GM19043 (cell line): ENCODE measurements at regions not wholly inside any gene's neighbourhood (a gene's known extent, or its start where the extent isn't known, plus 50 kb on each side); places are given as distances from the start of the nearest gene placed in this dataset.
"Not testable (repeated sequence)": the region's sequence is repeated elsewhere in the genome, so short reads cannot be mapped to it uniquely, and the experiment has no call there.

Experiments
- ATAC-seq: cut with Tn5 transposase; IDR thresholded peaks from one replicate; pipeline ENCODE4 v1.9.1; 2021; ENCODE audit warnings: low read depth; ENCODE audit not compliant: unreplicated experiment

DNA sequence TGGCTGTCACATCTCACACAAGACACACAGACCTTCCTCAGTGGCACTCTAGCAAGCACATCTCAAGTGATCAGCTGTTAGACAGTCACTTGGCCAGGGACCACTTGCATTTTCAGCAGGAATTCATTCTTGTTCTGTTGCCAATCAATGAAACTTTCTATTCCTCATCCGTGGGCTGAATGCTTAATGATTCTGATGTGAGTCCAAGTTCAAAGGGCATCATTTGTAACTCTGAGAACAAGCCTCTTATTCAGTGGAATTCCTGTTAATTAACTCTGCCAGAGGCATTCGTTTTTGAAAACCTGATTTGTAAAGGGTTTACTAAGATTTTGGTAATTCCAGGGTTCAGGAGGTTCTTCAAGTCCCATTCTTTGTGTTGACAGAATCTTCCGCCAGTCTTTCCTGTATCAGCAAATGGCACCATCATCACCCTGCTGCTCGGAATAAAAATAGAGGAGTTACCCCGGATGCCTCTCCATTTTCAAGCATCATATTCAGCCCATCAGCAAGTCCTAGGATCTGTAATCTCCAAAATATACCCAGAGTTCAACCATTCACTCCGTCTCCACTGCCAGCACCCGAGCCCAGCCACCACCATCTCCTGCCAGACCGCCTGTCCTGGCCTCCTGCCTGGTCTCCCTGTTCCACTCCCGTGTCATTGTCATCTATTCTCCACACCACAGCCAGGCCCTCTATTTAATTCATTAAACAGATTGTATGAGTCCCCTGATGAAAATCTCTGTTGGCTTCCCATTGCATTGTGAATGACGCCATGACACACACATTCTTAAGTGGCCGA lies 473.4 kb downstream of the AACS start:
- no peak for ATAC-seq

DNA sequence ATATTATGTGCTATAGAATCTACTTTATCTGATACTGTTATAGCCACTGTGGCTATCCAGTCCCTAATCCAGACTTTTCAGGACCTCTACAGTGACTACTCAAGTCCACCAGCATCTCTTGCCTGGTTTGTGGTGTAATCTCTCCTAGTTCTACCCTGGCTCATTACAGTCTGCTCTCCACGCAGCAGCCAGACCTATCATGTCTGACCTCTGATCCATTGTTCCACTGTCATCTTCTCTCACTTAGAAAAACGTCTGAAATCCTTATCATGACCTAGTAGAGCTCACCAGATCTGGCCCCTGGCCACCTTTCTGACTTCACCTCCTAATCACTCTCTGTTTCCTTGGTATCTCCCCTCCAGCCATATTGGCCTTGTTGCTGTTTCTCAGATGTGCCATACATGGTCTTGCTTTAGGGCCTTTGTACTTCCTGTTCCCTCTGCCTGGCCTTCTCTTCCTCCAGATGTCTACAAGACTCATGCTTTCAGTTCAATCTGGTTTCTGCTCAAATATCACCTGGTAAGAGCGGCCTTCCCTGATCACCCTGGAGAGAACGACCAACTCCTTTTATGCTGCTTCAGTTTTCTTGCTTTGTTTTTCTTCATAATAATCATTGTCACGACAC lies 475.5 kb downstream of the AACS start:
- ATAC-seq = no peak

DNA sequence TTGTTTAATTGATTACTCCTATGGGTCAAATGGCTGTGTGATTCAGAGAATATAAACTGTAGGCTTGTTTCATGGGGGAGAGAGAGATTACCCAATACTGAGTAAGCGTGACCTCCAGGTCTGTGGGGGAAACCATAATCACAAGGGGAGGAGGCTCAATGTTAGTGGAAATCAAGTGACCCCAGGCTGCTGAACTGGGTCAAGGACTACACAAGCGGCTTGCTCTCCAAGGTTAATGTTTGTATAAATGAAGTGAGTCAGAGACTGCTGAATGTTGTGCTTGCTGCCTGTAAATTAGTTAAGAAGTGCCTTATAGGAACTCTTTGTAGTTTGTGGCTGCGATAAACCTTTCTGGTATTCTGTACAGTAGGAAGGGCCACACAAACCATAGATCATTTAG lies 479.7 kb downstream of the AACS start:
- ATAC-seq = no peak

DNA sequence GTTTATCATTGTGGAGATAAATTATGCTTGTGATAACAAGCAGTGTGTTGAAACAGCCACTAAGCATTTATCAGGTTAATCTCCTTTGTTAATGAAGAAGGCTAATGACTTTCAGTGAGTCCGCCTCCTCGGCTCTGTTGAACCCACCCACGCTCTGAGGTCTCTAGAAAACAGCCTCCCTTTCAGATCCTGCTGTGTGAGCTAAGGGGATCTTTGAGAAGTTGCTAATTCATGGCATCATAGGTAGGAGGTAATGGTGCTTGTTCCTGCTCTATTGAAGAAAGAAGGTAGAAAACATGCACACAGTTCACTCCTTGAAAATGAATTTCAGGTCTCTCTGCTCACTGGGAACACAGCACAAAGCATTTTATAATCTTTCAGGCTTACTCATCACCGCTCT lies 483.9 kb downstream of the AACS start:
- ATAC-seq = no peak

DNA sequence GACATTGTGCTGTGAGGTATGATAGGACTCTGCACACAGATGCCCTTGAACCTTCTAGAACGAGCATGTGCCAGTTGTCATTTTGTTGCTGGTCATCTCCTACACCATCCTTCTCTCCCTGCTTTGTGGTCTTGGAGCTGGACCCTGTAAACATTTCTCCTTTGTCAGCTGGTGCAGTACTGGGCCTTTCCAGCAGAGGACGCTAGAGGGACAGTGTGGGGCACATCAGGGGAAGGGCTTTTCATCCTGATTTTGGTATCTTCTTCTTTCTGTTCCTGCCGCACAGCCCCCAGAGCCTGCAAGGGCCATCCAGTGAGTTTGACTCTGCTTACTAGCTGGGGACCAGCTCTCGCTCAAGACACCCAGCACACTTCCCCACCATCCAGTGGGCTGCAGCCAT lies 484.6 kb downstream of the AACS start:
- ATAC-seq = no peak

DNA sequence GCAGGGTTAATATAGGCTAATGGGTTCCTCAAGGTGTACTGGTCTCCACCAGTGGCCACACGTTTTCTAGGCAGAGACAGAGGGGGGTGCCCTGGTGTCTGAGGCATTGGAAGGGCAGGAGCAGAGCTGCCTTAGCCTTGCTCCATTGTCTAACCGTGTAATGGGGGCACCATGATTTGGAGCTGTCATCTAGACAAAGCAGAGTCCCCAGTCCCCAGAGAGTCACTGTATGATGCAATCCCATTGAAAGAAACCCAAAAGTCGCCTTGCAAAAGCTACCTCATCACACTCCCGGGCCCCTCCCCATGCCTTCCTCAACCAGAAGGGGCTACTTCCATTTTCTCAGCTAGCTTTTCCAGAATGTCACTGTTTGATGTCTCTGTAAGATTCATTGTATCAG lies 487.1 kb downstream of the AACS start:
- no peak for ATAC-seq

DNA sequence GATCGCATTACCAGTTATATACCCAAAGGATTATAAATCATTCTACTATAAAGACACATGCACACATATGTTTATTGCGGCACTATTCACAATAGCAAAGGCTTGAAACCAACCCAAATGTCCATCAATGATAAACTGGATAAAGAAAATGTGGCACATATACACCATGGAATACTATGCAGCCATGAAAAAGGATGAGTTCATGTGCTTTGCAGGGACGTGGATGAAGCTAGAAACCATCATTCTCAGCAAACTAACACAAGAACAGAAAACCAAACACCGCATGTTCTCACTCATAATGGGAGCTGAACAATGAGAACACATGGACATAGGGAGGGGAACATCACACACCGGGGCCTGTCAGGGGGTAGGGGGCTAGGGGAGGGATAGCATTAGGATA lies 495.8 kb downstream of the AACS start:
- ATAC-seq = not testable (repeated sequence)

DNA sequence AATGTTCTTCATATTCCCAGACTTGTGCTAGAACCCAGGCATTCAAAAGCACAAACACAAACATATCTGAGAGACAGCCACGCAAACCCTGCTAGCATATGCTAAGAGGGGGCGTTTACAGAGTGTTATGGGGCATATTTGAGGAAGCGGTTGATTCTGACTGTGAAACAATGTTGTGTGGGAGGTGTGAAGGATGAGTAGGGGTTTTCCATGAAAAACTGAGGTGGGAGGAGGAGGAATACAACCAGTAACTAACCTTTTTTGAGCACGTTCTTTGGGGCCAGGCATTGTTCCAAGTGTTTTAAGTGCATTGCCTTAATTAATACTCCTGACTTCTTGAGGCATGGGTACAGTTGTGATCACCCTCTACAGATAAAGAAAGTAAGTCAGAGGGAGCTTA lies 499.5 kb downstream of the AACS start:
- ATAC-seq = no peak

DNA sequence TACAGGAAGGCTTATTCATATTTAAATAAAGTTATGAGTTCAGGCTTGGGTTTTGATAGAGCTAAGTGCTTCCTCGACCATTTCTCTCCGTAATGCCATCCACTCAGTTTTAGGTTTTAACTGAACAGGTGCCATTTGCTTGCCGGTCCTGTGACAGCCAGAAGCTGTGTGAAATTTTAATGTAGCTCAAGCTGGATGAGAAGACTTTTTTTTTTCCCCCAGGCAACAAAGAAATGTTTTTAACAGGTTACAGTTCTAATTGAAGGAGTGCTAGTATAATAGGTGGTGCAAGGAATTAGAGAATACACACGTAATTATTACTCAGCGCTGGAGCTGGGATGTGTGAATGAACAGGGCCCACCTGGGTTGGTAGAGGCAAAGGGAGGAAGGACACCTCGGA lies 502.3 kb downstream of the AACS start:
- ATAC-seq = no peak

DNA sequence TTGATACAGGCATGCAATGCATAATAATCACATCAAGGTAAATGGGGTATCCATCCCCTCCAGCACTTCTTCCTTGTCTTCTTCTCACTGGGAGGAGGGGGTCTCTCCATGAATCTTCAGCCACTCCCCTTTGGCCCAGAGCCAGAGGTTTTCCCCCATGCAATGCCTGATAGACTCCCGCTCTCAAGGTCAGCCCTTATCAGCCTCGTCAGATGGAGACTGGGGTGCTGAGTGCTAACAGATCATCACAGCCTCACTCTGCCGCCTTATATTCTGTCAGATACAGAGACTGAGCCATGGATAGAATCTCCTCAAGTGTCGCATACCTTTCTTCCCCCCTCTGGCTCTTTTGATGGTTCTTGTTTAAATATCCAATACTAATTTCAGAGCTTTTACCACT lies 503.1 kb downstream of the AACS start:
- ATAC-seq = no peak

DNA sequence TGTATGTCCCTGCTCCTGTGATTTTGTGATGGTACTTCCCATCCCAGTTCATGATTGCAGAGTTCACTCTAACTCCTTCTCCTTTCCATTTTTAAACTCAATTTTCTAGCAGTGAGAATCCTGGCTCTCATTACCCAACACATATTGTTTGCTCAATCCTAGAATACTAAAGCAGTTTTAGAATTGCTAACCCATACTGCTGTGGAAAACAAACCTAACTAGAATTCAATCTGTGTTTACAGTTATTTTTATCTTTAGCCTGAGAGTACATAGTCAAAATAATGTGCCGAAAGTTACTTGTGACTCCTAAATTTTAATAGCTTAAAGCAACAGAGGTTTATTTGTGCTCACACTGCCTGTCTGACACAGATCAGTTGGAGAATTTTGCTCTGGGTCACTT lies 508.0 kb downstream of the AACS start:
- no peak for ATAC-seq

DNA sequence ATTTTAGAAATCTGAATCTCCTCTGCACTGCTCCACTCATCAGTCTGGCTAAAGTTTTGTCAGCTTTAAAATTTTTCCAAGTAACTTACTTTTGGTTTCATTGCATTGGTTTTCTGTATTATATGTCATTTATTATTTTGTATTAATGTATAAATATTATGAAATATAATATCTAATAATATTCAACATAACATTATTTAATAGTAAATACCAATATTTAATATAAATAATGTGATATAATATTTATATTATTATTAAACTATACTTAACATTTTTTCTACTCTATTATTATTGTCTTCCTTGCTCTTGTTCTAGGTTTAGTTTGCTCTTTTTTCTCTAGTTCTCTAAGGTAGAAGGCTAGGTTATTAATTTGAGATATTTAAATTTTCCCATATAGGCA lies 512.1 kb downstream of the AACS start:
- ATAC-seq = no peak

DNA sequence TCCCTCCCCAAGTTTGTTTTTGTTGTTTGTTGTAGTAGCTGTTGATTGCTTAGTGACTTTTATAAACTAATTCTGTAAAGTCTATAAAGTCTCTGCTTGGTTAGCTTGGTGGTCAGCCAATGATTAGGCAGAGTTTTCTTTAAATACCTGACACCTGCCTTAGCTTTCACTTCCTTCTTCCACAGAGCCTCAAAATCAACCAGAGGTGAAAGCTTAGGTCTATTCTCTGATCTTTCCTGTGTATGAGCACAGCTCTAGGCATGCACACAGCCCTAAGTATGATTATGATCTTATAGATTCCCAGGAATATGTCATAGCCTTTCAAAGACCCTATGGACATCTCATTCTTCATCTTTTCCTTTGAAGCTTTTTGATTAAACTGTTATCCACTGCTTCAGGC lies 514.7 kb downstream of the AACS start:
- no peak for ATAC-seq

DNA sequence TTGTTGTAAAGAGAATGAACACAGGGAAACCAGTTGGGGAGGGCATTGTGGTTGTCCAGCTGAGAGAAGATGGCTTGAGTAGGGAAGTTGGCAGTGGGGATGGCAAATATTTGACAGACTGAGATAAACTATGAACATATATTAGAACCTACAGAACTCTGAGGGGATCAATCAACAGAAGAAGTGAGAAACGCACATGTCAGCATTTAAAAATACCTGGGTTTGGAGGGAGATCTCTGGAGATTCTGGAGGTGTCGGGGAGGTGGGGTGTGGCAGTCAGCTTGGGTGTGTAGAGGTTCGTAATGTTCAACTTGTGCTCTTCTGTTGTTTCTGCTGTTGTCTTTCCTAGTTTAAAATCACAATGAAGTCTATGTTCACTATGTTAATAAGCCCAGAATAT lies 517.8 kb downstream of the AACS start:
- ATAC-seq = no peak

DNA sequence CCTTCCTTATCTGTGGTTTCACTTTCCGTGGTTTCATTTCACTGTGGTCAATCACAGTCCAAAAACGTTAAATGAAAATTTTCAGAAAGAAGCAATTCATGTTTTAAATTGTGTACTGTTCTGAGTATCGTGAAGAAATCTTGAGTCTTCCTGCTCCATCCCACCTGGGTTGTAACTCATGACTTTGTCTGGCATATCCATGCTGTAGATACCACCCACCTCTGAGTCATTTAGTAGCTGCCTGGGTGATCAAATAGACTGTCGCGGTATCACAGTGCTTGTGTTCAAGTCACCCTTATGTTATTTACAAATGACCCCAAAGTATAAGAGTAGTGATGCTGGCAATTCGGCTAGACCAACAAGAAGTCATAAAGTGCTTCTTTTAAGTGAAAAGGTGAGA lies 521.2 kb downstream of the AACS start:
- ATAC-seq = no peak

DNA sequence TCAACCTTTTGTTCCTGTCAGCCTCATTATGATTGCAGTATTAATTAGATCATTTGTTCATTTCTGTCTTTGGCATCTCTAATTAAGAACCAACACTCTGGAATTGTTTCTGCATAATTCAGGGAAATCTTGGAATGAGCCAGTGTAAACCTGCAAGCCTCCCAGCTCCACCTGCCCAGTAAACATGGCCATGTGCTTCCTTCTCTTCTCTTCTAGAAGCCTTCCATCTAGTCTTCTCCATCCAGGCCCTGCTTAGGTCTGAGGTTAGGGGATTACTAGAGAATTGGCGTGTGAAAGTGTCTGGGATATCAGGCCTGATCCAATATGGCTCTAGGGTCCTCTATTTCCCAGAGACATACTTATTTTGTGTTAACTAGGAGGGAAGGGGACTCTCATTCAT lies 528.0 kb downstream of the AACS start:
- no peak for ATAC-seq

DNA sequence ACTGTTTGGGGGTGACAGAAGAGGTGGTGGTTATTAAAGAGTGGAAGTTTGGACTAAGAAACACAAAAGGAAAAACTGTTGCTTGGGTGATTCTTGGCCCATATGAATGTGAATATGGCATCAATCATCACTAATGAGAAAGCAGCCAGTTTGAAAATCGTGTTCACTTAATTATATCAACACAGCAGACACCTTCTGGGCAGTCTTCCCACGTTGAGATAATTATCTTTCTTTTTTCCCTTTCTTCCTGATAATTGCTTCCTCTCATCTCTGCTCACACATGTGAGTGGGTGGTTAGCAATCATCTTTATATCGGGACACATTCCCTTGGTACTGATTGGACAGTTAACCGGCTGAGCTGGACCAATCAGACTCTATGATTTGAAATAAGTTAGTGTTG lies 539.7 kb downstream of the AACS start:
- ATAC-seq = no peak

DNA sequence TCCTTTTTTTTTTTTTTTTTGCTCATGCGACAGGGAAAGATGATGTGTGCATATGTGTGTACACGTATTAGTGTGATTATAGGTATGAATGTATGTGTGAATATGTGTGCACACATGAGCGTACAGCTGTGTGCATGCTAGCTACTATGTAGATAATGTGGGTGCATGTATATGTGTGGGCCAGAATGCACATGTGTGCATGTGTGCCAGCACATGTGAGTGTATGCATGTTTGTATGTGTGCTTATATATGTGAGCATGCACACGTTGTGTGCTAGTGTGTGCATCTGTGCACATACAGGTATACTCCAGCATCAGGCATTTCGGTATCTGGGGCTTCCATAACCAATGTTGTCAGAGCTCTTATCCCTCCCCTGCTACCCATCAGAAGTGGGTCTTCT lies 541.1 kb downstream of the AACS start:
- no peak for ATAC-seq

DNA sequence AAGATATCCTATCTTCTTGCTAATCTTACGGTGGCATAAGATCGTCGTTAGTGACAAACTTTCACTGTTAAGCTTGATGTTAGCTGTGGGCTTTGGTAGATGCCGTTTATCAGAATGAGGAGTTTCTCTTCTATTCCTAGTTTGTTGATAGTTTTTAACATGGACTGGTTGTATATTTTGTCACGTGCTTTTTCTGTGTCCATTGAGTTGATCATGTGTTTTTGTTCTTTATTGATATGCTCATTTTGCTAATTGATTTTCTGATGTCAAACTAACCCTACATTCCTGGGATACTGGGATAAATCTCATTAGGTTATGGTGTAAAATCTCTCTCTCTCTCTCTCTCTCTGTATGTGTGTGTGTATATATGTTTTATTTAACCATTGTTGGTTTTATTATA lies 545.1 kb downstream of the AACS start:
- ATAC-seq = no peak

DNA sequence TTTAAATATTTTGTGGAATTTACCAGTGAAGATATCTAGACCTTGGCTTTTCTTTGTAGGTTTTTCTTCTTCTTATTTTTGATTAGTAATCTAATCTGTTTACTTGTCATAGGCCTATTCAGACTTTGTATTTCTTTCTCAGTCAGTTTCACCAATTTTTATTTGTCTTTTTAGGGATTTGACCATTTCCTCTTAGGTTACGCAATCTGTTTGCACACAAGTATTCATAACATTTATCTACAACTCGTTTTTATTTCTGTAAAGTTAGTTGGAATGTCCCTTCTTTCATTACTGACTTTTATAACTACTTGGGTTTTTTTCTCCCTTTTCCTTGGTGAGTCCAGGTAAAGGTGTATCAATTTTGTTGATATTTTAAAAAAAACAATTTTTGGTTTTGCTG lies 545.7 kb downstream of the AACS start:
- ATAC-seq = no peak

DNA sequence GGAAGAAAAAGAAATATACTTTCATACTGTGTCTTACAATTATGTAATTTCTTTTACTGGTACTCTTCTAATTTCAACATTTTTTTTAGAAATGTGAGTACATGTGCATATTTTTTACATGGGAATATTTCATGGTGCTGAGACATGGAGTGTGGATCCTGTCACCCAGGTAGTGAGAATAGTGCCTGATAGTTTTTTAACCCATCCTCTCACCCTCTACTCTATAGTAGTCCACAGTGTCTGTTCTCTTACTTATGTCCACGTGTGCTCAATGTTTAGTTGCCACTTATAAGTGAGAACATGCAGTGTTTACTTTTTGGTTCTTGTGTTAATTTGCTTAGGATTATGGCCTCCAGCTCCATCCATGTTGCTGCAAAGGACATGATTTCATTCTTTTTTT lies 548.8 kb downstream of the AACS start:
- no peak for ATAC-seq

DNA sequence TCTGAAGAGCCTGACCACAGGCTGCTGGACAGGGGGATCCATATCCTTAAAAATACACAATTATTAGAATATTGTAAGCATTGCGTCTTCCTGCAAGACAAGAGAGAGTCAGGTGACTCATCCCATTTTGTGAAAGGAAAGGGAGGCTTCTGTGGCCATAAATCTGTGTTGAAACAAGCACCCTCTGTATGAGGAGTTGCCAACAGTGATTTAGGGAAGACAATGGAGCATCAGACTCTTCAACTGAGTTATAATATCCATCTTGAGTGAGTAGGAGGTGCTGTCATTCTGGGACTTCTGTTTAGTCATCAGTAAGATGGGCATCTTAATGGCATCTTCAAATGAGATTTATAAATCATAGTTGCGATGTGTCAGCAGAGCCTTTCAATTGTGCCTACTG lies 554.5 kb downstream of the AACS start:
- no peak for ATAC-seq

DNA sequence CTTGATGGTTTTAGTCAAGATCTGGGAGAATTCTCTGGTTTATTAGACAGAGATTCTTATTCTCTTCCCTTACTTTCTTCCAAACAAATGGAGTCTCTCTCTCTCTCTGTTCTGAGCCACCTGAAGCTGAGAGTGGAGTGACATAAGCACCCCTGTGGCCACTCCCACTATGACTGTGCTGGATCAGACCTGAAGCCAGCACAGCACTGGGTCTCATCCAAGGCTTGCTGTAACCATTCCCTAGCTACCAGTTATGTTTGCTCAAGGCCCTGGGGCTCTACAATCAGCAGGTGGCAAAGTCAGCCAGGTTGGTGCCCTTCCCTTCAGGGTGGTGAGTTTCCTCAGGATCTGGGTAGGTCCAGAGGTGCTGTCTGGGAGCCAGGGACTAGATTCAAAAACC lies 568.5 kb downstream of the AACS start:
- no peak for ATAC-seq
